ENCODE measurements at regions not wholly inside any gene's neighbourhood (a gene's known extent, or its start where the extent isn't known, plus 50 kb on each side); places are given as distances from the start of the nearest gene placed in this dataset.
"Not testable (repeated sequence)": the region's sequence is repeated elsewhere in the genome, so short reads cannot be mapped to it uniquely, and the experiment has no call there.

- no peak for DNase-seq (ENCODE audit: low spot score)
These were observed 1821.6 kb upstream of the C9orf72 start for GRCh38 chr9:29394855-29395254.

- DNase-seq (ENCODE audit: low spot score): no peak
These were observed 1823.9 kb upstream of the C9orf72 start for GRCh38 chr9:29397148-29397547.

- DNase-seq (ENCODE audit: low spot score): no peak
These were observed 1842.9 kb upstream of the C9orf72 start for GRCh38 chr9:29416204-29416603.

- DNase-seq (ENCODE audit: low spot score): no peak
These were observed 1849.2 kb upstream of the C9orf72 start for GRCh38 chr9:29422438-29422837.

DNA sequence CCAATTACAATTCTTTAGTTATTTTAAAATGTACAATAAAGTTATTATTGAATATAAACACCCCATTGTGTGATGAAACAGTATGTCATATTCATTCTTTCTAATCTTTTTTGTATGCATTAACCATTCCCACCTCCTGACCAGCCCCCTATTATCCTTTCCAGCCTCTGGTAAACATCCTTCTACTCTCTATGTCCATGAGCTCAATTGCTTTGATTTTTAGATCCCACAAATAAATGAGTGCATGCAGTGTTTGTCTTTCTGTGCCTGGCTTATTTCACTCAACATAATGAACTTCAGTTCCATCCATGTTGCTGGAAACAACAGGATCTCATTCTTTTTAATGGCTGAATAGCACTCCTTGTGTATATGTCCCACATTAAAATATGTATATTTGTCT lies 1858.9 kb upstream of the C9orf72 start:
- no peak for DNase-seq (ENCODE audit: low spot score)

DNA sequence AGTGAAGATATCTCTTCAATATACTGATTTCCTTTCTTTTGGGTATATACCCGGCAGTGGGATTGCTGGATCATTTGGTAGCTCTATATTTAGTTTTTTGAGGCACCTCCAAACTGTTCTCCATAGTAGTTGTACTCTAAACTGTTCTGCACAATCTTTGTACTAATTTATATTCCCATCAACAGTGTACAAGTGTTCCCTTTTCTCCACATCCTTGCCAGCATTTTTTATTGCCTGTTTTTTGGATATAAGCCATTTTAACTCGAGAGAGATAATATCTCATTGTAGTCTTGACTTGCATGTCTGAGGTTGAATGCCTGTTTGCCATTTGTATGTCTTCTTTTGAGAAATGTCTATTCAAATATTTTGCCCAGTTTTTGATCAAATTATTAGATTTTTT lies 1859.4 kb upstream of the C9orf72 start:
- not testable (repeated sequence) for DNase-seq (ENCODE audit: low spot score)

- no peak for DNase-seq (ENCODE audit: low spot score)
These were observed 1862.1 kb upstream of the C9orf72 start for GRCh38 chr9:29435368-29435767.

DNA sequence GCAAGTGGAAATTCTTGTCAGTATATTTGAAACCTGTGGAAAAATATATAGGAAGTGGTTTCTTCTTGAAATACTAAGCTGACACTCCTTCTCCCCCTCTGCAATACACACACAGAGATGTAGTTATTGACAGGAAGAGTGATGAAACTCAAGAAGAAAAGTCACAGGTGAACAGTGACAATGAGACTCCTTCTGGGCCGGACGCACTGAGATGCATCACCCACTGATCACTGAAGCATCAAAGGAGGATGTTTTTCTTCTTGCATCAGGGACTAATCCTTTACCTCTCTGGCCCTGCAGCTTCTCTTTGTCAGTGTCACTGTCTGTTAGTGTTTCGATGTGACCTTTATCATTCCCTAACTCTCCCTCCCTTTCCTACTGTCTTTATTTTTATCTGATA lies 1864.2 kb upstream of the C9orf72 start:
- DNase-seq (ENCODE audit: low spot score): no peak

- no peak for DNase-seq (ENCODE audit: low spot score)
These were observed 1866.7 kb upstream of the C9orf72 start for GRCh38 chr9:29439961-29440360.

- no peak for DNase-seq (ENCODE audit: low spot score)
These were observed 1867.2 kb upstream of the C9orf72 start for GRCh38 chr9:29440449-29440848.

GRCh38 chr9:29445751-29446150 lies 1872.5 kb upstream of the C9orf72 start:
- no peak for DNase-seq (ENCODE audit: low spot score)

DNA sequence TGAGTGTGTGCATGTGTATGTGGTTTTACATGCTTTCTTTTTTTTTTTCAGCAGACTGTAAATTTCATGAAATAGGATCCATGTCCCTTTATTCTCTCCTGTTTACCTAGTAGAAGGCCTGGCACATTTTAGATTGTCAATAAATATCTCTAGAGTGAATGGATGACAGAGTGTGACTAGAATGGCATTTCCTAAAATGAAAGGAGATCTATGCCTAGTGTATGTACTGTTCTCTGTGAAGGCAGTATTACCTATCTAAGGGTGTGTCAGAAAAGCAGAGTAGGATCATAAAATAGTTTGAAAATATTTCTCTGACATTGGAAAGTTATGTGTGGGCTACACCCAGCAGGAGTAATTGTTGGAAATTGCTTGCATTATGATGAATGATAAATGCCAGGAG lies 1876.0 kb upstream of the C9orf72 start:
- no peak for DNase-seq (ENCODE audit: low spot score)

DNA sequence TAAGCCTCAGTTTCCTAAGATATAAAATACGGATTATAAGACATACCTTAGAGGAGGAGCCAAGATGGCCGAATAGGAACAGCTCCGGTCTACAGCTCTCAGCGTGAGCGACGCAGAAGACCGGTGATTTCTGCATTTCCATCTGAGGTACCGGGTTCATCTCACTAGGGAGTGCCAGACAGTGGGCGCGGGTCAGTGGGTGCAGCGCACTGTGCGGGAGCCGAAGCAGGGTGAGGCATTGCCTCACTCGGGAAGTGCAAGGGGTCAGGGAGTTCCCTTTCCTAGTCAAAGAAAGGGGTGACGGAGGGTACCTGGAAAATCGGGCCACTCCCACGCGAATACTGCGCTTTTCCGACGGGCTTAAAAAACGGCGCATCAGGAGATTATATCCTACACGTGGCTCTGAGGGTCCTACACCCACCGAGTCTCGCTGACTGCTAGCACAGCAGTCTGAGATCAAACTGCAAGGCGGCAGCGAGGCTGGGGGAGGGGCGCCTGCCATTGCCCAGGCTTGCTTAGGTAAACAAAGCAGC lies 1877.1 kb upstream of the C9orf72 start:
- DNase-seq (ENCODE audit: low spot score): not testable (repeated sequence)

DNA sequence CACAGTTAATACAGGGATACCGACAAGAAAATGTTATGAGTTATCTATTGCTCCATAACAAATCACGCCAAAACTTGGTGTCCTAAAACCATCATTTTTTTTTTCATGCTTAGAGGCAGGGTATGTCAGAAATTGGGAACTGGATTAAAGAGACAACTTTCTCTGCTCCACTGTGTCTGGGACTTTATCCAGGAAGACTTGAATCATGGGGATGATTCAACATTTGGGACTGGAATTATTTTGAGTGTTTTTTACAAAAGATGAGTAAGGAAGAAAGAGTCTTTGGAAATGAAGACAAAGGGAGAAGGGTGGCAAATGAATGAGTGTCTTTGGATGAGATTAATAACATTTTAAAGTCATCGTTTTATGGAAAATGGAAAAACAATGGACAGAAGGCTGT lies 1883.7 kb upstream of the C9orf72 start:
- no peak for DNase-seq (ENCODE audit: low spot score)

DNA sequence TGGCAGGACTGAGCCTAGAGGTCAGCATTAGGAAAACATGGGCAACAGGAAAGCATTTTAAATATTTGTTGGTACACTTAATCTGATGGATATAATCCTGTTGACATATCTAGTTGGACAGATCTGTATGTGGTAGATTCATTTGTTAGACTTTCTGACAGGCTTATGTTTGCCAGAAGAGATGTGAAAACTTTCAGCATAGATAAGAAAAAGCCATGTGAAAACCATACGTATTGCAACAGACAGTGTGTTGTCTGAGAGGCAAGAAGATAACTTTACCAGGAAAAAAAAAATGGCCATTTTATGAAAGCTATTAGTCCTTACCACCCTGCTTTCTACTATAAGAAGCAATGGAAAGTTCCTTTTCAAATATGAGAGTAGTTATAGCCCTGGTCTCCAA lies 1902.2 kb upstream of the C9orf72 start:
- no peak for DNase-seq (ENCODE audit: low spot score)

DNA sequence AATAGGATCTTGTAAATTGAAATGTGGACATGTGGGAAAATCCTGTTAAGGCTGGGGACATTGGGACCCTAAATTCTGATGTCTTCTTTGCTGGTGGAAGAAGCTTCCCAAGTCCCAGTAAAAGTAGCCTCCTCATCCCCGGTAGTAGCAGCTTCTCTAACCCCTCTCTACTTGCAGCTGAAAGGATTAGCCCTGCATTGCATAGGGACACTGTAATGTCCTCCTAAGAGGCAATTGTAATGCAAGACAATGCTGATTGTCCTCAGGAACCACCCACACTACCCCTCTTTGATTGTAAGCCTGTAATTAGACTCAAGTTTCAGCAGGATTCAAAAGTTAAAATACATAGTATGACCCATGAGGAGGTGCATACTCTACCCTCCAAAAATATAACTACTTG lies 1938.4 kb upstream of the C9orf72 start:
- DNase-seq (ENCODE audit: low spot score): no peak

- DNase-seq (ENCODE audit: low spot score): no peak
These were observed 1941.1 kb upstream of the C9orf72 start for GRCh38 chr9:29514336-29514735.

- DNase-seq (ENCODE audit: low spot score): no peak
These were observed 1941.6 kb upstream of the C9orf72 start for GRCh38 chr9:29514862-29515261.

- no peak for DNase-seq (ENCODE audit: low spot score)
These were observed 1975.2 kb upstream of the C9orf72 start for GRCh38 chr9:29548436-29548835.

DNA sequence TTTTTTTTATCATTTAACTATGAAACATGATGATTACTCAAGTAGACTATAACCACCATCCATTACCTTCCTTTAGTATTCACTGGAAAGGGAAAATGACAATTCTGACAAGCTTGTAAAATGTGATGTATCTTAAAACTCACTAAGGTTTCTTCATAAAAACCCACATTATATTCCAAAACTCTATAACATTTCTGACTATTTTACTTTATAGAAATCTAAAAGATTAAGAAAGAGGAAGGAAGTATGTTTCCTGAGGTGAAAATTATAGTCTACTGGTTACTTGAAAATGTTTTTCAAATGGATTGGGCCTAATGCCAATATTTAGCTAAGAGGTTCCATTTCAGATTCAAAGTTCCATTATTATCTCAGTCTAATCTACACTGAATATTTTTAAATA lies 1982.2 kb upstream of the C9orf72 start:
- no peak for DNase-seq (ENCODE audit: low spot score)

DNA sequence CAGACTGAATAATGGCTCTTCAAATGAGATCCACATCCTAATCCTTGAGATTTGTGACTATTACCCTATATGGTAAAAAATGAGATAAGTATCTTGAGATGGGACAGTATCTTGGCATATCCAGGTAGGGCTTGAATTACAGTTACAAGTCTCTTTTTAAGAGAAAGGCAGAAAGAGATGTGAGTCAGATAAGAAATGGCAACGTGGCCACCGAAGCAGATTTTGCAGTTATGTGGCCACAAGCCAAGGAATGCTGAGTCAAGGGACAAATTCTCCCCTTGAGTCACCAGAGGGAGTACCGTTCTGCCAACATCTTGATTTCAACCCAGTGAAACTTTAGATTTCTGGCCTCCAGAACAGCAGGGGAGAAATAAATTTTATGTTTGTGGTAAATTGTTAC lies 1983.0 kb upstream of the C9orf72 start:
- no peak for DNase-seq (ENCODE audit: low spot score)

DNA sequence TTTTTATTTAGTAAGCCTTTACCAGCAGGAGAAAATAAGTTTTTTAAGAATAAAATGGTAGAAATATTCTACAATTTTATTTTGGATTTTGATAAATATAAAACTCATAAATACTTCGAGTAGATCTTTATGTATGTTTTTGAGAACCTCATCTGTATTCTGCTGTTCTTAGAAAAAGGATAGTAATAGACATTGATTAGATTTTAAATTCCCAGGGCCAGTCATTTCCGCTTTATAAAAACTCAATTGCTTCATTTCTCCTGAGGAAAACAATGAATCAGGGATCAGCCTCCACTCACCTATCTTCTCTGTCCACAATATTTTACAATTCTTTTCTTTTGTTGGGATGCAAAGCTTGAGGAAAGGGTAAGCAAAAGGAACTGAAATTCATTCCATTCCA lies 1983.5 kb upstream of the C9orf72 start:
- no peak for DNase-seq (ENCODE audit: low spot score)

GRCh38 chr9:29564564-29564963 lies 1991.3 kb upstream of the C9orf72 start:
- DNase-seq (ENCODE audit: low spot score): no peak

DNA sequence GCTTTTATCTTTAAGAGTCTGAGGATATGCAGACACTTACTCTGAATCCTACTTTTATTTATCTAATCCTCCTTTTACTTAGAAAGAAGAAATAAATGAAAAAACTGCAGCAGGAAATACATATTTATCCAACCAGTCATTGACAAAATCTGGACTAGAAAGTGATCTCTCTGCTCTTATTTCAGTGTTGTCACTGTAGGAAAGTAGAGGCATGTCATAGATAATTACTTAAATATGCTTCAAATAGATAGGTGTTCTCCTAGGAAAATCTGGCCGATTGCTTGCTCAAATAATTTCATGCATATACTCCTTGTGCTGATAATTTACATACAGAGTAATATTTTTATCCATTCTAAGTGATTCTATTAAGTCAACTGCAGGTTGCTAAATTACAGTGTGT lies 2001.9 kb upstream of the C9orf72 start:
- DNase-seq (ENCODE audit: low spot score): no peak

- DNase-seq (ENCODE audit: low spot score): no peak
These were observed 2015.1 kb upstream of the C9orf72 start for GRCh38 chr9:29588361-29588760.

All from AG08396 (cell line).